ENCODE measurements at regions not wholly inside any gene's neighbourhood (a gene's known extent, or its start where the extent isn't known, plus 50 kb on each side); places are given as distances from the start of the nearest gene placed in this dataset.

DNA sequence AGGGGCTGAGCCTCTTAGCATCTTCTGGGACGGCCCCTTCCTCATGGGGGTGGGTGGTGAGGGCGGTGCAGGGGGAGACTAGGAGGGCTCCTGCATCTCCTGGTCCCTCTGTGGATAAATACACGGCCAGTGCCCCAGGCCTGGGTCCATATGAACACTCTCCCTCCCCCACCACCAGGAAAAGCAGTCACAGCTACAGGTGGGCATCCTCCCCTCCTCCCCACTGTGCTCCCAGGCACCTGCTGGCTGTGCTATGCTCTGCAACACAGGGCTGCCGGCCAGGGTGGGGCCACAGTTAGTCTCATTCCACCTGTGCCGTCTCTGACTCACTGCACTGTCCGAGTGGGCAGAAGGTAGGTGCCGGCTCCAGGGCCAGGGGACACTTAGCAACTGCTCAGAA is 87.3 kb upstream of the INSIG1 start:
- intact Hi-C loops (cut with DNase I), result no loop called here
- no peaks in the 10 kb centered on the region for H3K9me3 ChIP-seq
- no peak overlapping the region for H3K4me3 ChIP-seq
- TF ChIP-seq, protein P1, sequence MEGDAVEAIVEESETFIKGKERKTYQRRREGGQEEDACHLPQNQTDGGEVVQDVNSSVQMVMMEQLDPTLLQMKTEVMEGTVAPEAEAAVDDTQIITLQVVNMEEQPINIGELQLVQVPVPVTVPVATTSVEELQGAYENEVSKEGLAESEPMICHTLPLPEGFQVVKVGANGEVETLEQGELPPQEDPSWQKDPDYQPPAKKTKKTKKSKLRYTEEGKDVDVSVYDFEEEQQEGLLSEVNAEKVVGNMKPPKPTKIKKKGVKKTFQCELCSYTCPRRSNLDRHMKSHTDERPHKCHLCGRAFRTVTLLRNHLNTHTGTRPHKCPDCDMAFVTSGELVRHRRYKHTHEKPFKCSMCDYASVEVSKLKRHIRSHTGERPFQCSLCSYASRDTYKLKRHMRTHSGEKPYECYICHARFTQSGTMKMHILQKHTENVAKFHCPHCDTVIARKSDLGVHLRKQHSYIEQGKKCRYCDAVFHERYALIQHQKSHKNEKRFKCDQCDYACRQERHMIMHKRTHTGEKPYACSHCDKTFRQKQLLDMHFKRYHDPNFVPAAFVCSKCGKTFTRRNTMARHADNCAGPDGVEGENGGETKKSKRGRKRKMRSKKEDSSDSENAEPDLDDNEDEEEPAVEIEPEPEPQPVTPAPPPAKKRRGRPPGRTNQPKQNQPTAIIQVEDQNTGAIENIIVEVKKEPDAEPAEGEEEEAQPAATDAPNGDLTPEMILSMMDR (IDR thresholded peaks at IDR 0.05), result no peak
- no peak for TF ChIP-seq POLR2A (IDR thresholded peaks at IDR 0.05)
- no peak for TF ChIP-seq POLR2AphosphoS5 (IDR thresholded peaks at IDR 0.05; ENCODE audit: insufficient read depth in 1 of 2, low read depth in 1 of 2)
- DNase-seq (ENCODE audit: extremely low spot score in 2 of 2), result no peak
- H3K4me1 ChIP-seq, result peaks cover 24% of the 10 kb centered on the region
- H3K27me3 ChIP-seq, result no peaks in the 10 kb centered on the region
- H3K27ac ChIP-seq, result no peak overlapping the region
- no peaks in the 10 kb centered on the region for H3K36me3 ChIP-seq

- Histone ChIP-seq H3K9me3 (no peaks in the 10 kb centered on the region), H3K27me3 (no peaks in the 10 kb centered on the region), H3K36me3 (no peaks in the 10 kb centered on the region), H3K4me3 (no peak overlapping the region), H3K4me1 (peaks cover 24% of the 10 kb centered on the region), H3K27ac (no peak overlapping the region)
- no peak for DNase-seq (ENCODE audit: extremely low spot score in 2 of 2)
- intact Hi-C loops (cut with DNase I), result no loop called here
- TF ChIP-seq POLR2A (IDR thresholded peaks at IDR 0.05), result no peak
- no peak for TF ChIP-seq POLR2AphosphoS5 (IDR thresholded peaks at IDR 0.05; ENCODE audit: insufficient read depth in 1 of 2, low read depth in 1 of 2)
- TF ChIP-seq, protein P1 (IDR thresholded peaks at IDR 0.05), result no peak
These were observed 86.5 kb upstream of the INSIG1 start for GRCh38 chr7:155211173-155211572.

DNA sequence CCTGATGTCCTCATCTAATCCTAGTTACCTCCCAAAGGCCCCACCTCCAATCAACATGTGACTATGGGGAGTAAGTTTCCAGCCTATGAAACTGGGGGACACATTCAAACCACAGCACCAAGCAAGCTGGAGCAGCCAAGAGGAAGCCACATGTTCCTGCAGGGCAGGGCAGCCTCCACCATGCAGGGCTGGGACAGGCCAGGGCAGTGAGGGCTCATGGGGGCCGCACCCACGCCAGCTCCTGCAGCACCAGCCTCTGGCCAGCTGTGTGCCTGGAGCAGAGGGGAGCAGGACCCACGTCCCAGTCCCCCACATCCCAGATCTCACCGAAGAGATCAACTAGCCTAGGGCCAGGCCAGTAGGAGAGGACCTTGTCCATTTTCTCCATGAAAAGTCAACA is 85.9 kb upstream of the INSIG1 start:
- Histone ChIP-seq H3K36me3 (no peaks in the 10 kb centered on the region), H3K27me3 (no peaks in the 10 kb centered on the region), H3K9me3 (no peaks in the 10 kb centered on the region), H3K27ac (no peak overlapping the region), H3K4me3 (no peak overlapping the region), H3K4me1 (peaks cover 24% of the 10 kb centered on the region)
- intact Hi-C loops (cut with DNase I), result no loop called here
- DNase-seq (ENCODE audit: extremely low spot score in 2 of 2), result no peak
- TF ChIP-seq POLR2A (IDR thresholded peaks at IDR 0.05), result no peak
- no peak for TF ChIP-seq POLR2AphosphoS5 (IDR thresholded peaks at IDR 0.05; ENCODE audit: insufficient read depth in 1 of 2, low read depth in 1 of 2)
- TF ChIP-seq, protein P1 (IDR thresholded peaks at IDR 0.05), result no peak

DNA sequence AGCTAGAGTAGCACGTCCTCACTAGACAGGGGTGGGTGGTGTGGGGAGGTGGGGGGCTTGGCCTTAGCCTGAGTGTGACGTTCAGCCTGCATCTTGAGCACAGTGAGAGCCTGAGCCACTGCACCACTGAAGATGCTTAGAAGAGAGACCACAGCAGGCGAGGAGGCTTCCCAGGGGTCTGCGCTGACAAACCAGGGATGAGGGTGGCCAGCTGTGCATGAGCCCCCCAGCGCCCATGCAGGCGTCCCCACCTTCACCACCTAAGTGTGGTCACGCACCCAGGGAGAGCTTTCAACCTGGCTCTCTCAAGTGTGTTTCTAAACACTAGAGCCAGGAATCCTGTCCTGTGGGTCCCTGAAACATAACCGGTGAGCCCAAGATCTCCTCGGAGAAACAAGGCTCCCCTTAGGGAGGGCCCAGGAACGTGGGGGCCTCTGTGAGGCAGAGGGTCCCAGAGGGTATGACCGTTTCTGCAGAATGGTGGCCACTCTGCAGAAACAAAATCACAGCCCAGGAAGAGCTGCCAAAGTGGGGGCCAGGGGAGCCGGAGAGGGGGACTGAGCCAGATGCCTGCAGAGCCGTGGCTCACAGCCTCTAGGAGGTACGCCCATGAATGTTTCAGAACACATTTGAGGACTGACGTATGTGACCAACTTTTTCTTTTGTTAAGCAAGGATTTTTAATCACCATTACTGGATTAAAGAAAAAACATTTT is 85.2 kb upstream of the INSIG1 start:
- Histone ChIP-seq H3K36me3 (no peaks in the 10 kb centered on the region), H3K4me3 (no peak overlapping the region), H3K27me3 (no peaks in the 10 kb centered on the region), H3K27ac (no peak overlapping the region), H3K4me1 (peaks cover 24% of the 10 kb centered on the region), H3K9me3 (no peaks in the 10 kb centered on the region)
- TF ChIP-seq, protein P1 (IDR thresholded peaks at IDR 0.05), result no peak
- no peak for TF ChIP-seq POLR2AphosphoS5 (IDR thresholded peaks at IDR 0.05; ENCODE audit: insufficient read depth in 1 of 2, low read depth in 1 of 2)
- intact Hi-C loops (cut with DNase I), result no loop called here
- DNase-seq (ENCODE audit: extremely low spot score in 2 of 2), result no peak

DNA sequence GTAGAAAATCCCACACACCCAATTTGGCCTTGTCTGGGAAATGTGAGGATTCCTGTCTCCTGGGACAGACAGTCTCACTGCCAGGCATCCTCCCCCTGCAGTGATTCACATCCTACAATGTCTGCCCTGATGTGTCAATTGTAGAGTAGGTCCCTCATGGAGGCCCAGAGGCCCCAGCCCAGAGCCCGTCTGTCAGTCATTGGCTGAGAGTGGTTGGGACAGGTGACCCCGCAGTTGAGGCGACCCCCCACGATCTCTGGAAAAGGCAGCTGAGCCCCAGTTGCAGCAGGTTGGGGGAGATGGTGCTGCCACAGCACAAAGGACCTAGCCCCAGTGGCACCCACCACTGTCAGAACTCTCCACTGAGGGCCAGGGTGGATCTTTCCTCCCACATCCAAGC is 84.3 kb upstream of the INSIG1 start:
- H3K27me3 ChIP-seq, result no peaks in the 10 kb centered on the region
- no peak for TF ChIP-seq POLR2AphosphoS5 (IDR thresholded peaks at IDR 0.05; ENCODE audit: insufficient read depth in 1 of 2, low read depth in 1 of 2)
- TF ChIP-seq, protein P1 (IDR thresholded peaks at IDR 0.05), result no peak
- TF ChIP-seq POLR2A (IDR thresholded peaks at IDR 0.05), result no peak
- peaks cover 24% of the 10 kb centered on the region for H3K4me1 ChIP-seq
- H3K36me3 ChIP-seq, result no peaks in the 10 kb centered on the region
- no peak for DNase-seq (ENCODE audit: extremely low spot score in 2 of 2)
- H3K9me3 ChIP-seq, result no peaks in the 10 kb centered on the region
- no peak overlapping the region for H3K27ac ChIP-seq
- intact Hi-C loops (cut with DNase I), result no loop called here
- H3K4me3 ChIP-seq, result no peak overlapping the region

Data from vagina (tissue), 2 donors.